CD1c-positive myeloid dendritic cell (primary cell): ENCODE measurements at regions not wholly inside any gene's neighbourhood (a gene's known extent, or its start where the extent isn't known, plus 50 kb on each side); places are given as distances from the start of the nearest gene placed in this dataset.

Source experiments
- DNase-seq: peaks from one replicate; pipeline ENCODE4 v3.0.0-alpha.2; 2016; ENCODE audit errors: extremely low spot score

DNA sequence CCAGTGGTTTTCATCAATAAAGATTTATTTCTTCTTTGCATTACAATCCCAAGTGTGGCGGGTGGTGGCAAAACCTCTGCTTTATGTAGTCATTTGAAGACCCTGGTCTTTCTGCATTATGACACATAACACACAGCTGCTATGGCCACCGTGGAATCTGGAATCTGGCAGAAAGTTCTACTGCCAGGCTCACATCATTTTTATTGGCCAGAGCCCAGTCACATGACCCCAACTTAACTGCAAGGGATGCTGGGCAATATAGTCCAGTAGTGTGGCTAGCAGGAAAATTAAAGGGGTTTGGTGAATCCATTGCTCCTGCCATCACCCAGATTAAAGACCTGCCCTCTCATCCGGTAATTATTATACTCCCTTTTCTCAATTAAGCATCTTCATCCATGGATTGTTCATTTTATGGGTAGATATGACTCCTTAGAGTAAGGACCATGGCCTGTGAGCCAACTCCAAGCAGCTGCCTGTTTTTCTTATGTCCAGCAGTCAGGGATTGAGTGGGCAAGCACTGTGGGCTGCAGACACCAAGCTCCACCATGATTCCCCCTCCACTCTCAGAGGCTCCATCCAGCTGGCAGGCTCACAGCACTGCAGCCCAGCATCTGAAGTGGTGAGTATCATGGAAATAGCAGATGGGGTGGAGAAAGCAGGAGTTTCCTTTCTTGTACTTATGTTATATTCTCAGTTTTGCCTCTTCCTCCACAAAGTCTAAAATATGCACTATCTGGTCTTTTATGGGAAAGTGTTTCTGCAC is 1030.7 kb downstream of the AACS start:
- DNase-seq = no peak

DNA sequence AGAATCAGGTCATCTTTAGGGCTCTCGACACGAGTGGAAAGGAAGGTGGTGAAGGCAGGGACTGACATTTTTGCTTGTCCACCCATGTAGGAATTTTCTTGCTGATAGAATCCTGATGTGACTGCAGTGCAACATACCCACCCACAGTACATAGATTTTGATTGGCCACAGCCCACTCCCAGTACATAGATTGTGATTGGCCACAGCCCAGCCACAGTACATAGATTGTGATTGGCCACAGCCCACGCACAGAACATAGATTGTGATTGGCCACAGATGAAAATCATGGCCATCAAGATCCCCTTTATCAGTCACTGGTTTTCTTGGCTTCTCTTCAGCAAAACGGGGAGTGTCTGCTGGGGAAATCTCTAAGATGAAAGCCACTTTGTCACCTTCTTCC is 1041.5 kb downstream of the AACS start:
- DNase-seq = no peak

DNA sequence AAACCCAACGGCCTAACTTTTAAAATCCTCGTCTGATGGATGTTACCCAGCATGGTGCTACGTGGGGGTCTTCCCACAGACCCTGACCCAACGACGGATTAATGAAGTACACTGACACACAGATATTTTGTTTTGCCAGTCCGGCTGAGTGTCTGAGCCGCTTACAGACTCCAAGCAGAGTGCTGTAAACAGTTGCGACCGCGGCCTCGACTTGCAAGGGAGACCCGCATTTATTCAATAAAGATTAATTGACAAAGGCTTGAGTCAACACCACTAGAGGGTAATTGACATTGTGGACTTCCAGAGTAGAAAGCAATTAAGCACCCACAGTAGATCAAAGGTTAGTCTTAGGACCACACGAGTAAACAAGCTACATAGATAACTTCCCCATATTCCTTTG is 1042.4 kb downstream of the AACS start:
- no peak for DNase-seq

DNA sequence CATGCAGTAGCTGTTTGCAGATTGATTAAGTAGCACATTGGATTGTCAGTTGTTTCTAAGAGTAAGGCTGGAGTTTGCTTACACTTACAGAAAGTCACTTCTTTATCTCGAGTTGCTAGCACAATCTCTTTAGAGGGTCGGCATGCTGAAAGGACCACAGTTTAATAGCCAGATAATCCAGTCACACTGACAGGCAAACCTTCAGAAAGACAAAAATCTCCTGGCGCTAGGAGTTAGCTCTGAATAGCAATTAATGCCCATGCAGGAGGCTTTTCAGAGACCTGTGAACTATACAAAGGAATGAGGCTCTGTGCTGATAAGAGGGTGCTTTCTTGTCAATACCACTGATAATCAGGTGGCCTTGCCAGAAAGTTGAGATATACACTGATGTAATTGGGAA is 1043.0 kb downstream of the AACS start:
- DNase-seq = no peak

DNA sequence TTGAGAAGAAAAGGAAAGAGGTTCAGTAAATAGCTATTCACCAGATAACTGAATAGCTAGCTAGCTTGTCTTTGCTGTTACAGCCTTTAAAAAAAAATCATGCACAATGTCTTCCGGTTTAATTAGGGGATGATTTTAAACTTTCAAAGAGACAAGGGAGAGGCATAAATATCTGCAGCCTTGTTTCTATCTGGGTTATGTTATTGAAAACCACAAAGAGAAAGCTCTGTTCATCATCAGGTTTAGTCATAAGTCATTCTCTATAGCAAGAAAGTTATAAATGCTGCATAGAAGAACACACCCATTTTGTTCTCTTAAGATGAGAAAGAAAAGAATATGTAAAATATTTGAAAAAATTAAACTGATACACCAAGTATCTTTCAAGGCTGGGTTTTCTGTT is 1046.9 kb downstream of the AACS start:
- DNase-seq = no peak

DNA sequence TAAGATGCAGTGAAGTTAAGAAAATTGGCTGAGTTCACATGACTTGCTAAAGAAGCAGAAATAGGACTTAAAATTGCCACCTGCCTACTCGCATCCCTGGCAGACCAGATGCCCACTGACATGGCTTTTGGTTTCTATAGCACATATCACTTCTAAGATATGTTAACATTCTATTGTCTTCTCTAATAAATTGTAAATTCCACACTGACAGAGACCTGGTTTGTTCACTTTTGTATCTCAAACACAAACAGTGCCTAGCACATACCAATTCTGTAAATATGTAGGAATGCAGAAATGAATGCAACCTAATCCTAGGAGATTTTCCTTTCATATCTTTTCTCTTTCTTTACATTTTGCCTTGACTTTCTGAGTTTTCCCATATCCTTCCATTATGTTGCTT is 1047.6 kb downstream of the AACS start:
- DNase-seq = no peak

DNA sequence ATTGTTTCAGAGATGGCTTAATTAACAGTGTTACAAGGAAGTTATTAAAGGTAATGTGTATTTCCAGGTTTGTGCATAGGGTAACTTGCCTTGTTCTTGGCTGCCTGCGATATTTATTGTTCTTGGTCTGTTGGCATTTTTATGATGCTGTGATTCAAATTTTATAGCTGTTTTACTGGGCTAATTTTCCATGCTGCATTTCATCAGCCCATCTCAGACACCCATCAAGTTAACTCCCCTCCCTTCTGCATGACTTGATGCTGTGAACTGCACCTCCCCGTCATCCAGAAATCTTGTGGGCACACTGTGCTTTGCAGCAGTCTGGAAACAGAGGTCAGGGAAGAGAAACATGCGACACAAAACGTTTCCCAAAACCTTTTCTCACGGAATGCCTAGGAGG is 1049.2 kb downstream of the AACS start:
- no peak for DNase-seq

DNA sequence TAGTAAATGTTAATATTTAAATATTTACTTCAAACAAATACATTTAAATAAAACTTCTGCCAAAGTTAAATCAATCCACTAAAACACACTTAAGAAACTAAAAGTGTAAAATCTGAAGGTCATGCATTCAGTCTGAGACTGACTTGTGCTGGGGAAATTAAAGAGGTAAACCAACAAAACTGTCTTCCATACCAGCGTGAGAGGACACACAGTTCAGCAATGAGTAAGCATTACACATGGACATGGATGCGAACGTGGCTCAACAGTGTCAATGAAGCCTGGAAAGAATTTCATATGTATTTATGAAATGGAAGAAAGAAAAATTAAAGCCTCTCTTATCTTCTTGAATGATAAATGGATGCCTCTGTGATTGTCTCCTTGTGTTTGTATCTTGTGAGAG is 1052.3 kb downstream of the AACS start:
- no peak for DNase-seq

DNA sequence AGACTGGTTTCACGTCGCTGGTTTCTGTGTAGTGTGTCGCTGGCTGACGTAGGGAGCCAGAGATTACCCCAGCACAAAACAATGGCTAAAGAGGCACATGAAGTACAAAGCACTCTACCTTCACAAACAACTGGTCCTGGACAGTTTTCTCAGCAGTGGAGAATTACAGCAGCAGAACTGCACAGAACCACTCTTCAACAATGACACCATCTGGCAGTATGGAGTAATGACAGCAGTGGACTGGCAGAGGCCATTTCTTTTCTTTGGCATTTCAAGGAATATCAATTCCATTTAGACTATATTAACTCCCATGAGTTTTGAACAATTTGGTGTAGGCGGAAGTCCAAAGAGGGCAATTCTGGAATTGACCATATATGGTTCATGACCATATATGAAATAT is 1074.1 kb downstream of the AACS start:
- DNase-seq = no peak

DNA sequence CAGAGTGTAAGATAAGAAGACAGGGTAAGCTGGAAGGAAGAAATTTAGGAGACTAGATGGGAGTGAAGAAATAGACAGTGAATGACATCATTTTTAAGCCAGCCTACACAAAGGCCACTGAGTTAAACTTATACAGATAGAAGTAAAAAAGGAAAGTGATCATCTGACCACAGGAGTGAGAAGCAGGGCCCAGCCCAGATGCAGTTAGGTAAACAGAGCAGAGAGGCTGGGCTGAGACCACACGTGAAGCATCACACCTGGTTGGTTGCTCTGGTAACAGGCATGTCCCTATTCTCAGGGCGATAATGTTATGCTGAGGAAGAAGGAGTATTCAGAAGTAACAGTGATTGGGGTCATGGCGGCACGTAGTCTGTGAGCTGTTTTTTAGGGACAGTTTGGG is 1079.4 kb downstream of the AACS start:
- no peak for DNase-seq

DNA sequence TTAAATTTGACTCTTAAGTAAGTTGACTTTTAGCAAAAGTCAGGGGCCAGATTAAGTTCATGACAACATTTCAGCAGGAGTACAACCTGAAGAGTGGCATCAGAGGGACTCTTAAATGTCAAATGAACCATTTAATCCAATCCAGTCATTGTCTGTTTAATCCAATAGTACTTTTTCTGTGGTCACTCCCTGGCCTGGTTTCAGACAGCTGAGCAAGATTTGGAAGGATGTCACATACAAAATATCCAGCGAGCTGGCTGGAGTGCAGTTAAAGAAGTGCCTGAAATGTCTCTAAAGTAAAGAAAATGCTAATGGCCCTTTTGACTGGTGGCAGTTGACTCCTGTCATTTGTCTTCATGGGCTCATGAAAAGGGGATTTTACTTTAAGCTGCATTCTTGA is 1082.1 kb downstream of the AACS start:
- DNase-seq = no peak

DNA sequence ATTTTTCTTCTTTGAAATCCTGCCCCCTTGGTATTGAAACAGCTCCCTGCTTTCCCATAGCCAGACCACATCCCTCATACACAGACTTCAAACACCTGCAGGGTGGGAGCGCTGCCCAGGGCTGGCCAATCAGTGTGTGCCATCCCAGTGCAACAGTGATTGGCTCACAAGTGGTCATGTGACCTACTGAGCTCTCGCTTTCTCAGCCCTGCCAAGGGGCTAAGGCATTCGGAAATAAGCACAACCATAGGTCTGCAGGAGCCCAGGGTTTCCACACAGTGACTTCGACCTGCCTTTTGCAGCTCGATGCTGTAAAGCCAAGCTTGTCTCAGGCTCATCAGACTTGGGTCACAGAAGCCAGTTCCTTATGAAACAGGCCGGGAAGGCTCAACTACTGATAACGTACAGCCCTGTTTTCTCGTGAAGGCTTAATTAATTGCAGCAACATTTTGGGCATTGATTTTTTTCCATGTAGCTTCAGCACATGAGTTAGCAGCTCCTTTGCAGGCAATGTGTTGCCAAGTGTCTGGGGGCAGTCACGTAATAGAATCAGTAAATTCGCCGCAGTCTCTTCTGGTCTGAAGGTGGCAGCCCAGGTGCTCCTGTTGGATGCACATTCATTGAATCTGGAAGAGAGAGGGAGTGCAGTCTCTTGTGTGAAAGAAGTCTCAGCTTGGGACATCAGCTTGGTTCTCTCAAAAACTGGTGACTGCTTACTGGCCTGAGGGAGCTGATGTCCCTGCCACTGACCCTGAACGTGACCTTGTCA is 1091.8 kb downstream of the AACS start:
- DNase-seq = no peak

DNA sequence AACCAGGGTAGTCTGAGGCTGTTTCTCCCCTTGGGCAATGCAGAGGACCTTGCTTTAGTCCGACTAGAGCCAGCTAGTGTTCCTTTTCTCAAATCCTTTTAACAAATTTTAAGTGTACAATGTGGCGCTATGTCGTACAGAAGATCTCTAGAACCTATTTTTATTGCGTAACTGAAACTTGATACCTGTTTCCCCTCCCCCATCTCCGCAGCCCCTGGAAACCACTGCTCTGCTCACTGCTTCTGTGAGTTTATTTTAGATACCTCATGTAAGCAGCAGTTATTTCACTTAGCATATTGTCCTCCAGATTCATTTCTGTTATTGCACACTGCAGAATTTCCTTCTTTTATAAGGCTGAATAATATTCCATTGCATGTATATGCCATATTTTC is 1092.3 kb downstream of the AACS start:
- DNase-seq = no peak

DNA sequence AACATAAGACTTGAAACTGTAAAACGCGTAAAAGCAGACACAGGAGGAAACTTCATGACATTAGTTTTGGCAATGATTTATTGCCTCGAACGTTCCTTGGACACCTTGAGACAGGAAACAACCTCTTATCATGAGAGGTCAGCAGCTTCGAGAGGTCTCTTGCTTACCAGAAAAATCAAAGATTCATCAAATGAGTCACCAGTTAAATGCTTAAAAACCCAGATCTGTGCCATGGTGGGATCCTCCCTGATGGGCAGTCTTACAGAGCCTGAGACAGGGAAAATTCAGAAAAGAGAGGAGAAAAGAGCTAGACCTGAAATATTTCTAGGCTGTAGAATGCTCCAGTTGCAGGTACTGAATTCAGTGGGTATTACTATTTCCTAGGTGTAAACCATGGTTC is 1093.9 kb downstream of the AACS start:
- DNase-seq = no peak

DNA sequence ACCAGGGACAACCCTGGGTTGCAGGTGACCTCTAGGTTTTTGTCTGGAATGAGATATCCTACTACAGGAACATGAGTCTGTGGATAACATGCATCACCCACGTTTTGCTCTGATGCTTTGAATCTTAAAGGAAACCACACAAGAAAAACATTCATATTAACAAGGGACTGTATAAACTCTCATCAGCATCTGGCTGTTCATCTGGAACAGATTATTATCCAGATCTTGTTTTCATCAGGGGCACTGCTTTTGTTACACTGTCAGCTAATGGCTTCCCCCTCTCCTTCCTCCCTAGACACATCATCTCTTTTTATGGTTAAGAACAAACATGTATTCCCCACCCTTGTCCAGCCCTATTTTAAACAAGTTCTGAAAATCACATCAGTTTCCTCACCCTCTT is 1095.7 kb downstream of the AACS start:
- no peak for DNase-seq

DNA sequence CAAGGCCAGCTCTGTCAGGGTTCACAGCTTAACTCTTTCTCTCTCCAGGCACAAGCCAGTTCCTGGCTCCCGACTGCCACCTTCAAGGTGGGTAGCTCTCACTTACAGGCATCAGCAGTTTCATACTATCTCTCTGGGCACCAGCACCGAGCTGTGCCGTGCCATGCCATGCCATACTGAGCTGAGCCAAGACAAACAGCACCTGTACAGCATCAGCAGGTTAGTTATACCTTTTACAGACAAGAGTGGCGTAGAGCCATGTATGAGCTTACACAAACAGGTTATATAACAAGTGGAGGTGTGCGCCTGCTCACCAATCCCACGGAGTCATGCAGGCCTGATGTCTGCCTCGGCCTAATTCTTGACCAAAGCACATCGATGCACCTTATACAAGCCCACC is 1098.7 kb downstream of the AACS start:
- DNase-seq = no peak

DNA sequence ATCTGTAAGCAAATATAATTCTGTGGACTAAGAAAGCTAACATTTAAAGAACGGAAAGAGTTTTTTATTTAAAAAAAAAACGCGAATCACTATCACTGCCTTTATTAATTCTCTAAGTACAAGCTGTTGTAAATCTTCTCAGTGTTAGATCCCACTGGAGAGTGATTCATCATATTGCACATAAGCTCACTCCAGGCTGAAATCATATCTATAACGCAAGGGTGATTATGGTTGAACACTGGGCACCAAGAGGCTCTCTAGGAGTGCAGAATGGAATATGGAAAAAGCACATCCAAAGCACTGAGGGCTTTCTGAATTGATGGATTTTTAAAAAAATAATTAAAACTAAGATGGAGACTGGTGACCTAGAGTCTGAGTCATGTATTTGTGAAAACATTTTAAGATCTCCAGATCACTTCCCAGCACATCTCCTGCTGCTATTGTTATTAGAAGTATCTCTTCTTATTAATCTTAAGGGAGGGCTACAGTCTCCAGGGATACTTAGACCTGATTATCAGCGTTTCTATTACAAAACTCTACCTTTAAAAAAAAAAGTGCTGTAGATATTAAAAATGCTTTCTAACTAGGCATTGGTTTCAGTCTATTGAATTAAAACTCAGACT is 1106.8 kb downstream of the AACS start:
- no peak for DNase-seq

DNA sequence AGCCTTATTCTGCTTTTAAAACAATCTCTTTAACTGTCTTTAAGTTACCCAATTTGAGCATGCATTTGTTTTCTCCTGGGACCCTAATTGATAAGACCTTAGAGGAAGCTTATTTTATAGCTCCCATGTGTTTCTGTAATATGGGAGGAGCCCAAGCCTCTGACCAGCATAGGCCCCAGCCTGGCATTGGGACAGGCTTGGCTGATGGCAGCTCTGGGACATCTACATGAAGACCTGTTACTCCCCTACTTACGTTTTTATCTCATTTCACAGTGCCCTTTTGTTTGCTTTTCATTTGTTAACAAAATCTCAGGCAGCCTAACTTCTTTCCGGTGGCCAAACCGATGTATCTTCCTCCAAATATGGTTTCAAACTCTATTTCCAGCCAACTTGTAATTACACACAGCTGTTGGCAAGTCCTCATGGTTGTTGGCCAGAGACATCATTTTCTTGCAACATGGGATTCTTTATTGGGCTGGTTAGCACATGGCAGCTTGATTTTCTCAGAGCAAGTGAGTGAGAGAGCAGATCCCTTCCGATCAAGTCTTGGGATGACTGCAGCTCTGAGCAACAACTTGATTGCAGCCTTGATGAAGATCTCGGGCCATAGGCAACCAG is 1117.5 kb downstream of the AACS start:
- DNase-seq = no peak

DNA sequence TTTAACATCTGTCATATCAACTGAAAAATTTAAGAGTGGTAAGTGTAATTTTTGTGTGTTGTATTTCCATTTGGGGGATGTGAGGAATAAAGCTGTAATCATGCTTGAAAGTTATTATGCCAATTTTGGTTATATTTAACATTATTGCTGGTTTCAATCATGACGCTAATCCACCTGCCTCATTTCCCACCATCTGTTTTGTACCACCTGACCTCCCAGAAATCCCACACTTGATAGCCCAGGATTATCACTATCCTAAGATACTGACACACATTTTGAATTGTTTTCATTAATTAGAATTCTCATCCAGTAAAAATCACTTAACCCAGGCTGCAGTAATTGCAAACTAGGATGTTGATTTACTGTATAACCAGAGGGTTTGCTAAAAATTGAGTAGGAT is 1119.8 kb downstream of the AACS start:
- no peak for DNase-seq

DNA sequence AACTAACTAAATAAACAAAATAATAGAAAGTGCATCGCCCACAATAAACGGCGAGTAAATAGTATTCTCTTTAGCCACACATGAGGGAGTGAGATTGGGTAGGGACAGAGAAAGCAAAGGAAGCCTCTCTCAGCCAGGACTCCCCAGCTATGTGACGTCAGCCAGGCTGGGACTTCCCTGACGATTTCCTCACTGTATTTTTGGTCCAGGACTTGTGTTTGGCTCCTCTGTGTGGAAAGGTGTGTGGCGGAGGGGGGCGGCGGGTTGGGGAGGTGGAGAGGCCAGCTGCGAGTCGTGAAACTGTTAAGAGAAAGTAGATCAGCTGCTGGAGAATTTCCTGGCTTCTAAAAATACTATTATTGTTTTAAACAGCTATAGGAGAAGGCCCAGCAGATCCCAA is 1124.6 kb downstream of the AACS start:
- DNase-seq = no peak

DNA sequence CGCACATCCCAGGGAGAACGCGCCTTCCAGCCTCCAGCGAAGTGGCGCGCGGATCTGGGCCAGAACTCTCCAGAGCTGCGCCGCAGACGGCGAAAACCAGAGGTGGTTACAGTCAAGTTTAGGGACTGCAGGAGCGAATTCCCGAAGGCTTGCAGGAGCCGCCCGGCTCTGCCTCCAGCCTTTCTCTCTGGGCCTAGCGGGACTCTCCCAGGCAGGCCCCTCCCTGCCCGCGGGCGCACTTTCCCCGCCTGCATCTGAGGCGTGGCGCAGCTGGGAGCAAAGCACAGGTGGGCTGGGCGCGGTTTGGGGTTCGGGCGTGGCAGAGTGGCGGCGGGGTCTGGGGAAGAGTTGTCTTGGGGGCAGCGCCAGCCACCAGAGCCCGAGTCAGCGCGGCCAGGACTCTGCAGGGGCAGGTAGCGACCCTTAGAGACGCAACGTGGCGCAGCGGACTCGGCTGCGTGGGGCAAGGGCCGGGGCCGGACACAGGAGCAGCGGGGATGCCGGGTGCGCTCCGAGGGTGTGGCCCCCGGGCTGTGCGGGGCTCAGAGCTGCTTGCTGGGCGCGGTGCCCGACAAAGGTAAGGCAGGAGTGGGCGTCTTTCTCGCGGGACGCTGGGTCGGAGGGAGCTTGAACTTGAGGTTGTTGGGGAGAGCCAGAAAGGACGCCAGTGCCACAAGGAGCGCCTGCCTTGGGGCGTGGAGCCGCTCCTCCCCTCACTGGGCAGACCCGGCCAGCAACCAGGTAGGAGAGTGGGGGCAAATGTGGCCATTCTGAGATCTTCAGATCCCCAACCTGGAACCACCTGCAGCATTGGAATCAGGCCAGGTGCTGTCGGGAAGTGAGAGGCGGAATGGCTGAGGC is 1126.0 kb downstream of the AACS start:
- no peak for DNase-seq

DNA sequence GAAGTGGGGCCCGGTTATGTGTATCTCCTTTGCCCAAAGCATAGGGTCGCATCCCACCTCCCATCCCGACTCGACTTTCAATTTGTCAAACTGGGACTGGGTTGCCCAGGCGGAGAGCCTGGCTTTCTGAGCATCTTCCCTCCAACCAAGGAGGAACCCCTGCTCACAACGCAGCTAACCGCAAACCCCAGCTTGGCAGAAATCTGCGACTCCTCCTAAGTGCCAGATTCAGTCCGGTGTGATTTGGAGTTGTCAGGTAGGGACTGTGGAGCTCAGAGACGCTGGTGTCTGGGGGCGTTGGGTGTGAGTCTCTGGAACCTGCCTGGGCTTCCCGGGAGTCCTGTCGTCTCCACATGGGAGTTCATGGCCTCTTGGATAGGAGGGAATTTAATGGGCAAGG is 1126.7 kb downstream of the AACS start:
- DNase-seq = no peak
